HUES6 (cell line): ENCODE measurements at regions not wholly inside any gene's neighbourhood (a gene's known extent, or its start where the extent isn't known, plus 50 kb on each side); places are given as distances from the start of the nearest gene placed in this dataset.
"Not testable (repeated sequence)": the region's sequence is repeated elsewhere in the genome, so short reads cannot be mapped to it uniquely, and the experiment has no call there.

Source experiments
- H3K27ac ChIP-seq: 2 replicates; pipeline ENCODE4 v1.7.0; 2013; ENCODE audit warnings: low read depth, mild to moderate bottlenecking, low read length, inconsistent platforms
- H3K27me3 ChIP-seq: 2 replicates; pipeline ENCODE4 v1.6.1; 2013; ENCODE audit warnings: low read length; ENCODE audit not compliant: control insufficient read depth, insufficient read depth
- H3K36me3 ChIP-seq: 2 replicates; pipeline ENCODE4 v1.6.1; 2013; ENCODE audit warnings: low read length; ENCODE audit not compliant: control insufficient read depth, insufficient read depth
- H3K4me1 ChIP-seq: 2 replicates; pipeline ENCODE4 v1.6.1; 2013; ENCODE audit warnings: low read length; ENCODE audit not compliant: control insufficient read depth, insufficient read depth
- H3K4me3 ChIP-seq: 2 replicates; pipeline ENCODE4 v1.5.1; 2013; ENCODE audit warnings: low read depth, low read length
- H3K9ac ChIP-seq: one replicate; pipeline ENCODE4 v1.6.1; 2013; ENCODE audit warnings: mild to moderate bottlenecking, low read length
- H3K9me3 ChIP-seq: 2 replicates; pipeline ENCODE4 v1.6.1; 2013; ENCODE audit warnings: low read depth, low read length; ENCODE audit not compliant: control insufficient read depth, insufficient read depth

DNA sequence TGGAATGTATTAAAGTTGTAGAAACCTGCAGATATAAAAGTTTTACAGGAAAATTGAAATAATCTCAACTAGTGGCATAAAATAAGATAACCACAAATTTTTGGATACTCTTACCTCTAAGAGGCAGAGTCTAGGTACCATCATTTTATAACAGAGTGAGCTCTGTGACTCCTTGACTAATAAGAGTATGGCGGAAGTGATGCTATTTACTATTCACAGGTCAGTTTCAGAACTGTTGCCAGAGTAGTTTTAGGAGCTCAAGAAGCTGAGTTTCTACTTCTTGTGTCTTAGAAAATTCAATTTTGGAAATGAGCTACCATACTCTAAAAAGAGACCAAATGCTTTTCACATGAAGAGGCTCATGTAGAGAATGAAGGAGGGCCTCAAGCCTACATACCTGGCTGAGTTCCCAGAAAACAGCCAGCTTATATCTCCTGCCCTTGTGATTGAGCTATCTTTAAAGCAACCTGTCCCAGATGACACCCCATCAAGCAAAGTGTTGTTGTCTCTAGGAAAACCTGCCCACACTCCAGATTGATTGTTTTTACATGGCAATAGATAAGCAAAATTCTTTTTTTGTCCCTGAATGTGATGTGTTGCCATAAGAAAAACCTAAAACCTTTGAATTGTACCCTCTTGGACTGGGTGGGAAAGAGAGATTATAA lies 712.8 kb upstream of the CNTN5 start:
- Histone ChIP-seq H3K27me3 (no peaks in the 10 kb centered on the region), H3K4me3 (no peak overlapping the region), H3K9me3 (no peaks in the 10 kb centered on the region), H3K4me1 (no peaks in the 10 kb centered on the region), H3K27ac (no peak overlapping the region), H3K9ac (no peak overlapping the region), H3K36me3 (no peaks in the 10 kb centered on the region)

GRCh38 chr11:98330306-98330705 lies 690.4 kb upstream of the CNTN5 start:
- H3K27me3 ChIP-seq, H3K36me3 ChIP-seq, H3K9me3 ChIP-seq, H3K4me1 ChIP-seq, H3K4me3 ChIP-seq, H3K27ac ChIP-seq, H3K9ac ChIP-seq: not testable (repeated sequence)

GRCh38 chr11:98358551-98358950 lies 662.2 kb upstream of the CNTN5 start:
- Histone ChIP-seq H3K27me3 (no peaks in the 10 kb centered on the region), H3K9ac (no peak overlapping the region), H3K36me3 (no peaks in the 10 kb centered on the region), H3K4me1 (no peaks in the 10 kb centered on the region), H3K9me3 (no peaks in the 10 kb centered on the region; the same call in 1 of the 2 replicates), H3K27ac (no peak overlapping the region), H3K4me3 (no peak overlapping the region)

DNA sequence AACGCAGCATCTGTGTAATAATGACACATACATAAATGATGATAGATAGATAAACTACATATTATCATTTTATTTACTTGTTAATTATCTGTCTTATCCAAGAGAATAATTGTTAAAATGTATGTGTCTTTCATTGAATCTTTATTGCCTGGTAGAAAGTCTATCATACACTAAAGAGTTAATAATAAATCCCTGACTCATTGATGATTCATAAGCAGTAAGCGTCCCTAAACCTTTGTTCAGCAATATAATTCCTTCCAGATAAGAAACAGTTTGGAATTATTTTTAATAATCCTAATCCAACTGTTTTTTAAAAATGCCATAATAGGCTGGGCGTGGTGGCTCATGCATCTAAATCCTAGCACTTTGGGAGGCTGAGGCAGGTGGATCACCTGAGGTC lies 655.6 kb upstream of the CNTN5 start:
- Histone ChIP-seq H3K9ac (no peak overlapping the region), H3K4me1 (no peaks in the 10 kb centered on the region), H3K9me3 (no peaks in the 10 kb centered on the region), H3K27me3 (no peaks in the 10 kb centered on the region), H3K4me3 (no peak overlapping the region), H3K36me3 (no peaks in the 10 kb centered on the region), H3K27ac (no peak overlapping the region)

DNA sequence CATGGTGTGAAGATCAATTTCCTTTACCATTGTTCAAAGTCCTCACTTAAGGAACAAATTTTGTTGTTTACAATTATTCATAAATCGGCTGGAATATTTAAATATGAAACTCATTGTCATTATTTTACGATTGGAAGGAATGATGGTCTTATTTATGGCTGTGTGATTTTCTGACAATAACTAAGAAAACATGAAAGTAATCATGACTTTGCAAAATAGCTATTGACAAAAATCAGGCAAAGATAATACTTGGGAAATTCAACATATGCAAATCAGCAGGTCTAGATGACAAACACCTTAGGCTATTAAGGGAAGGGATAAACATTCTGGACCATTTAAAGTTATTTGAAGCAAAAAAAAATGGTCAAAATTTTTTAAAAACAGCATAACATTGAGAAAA lies 654.8 kb upstream of the CNTN5 start:
- no peaks in the 10 kb centered on the region for H3K27me3 ChIP-seq
- no peak overlapping the region for H3K9ac ChIP-seq
- no peak overlapping the region for H3K27ac ChIP-seq
- H3K4me1 ChIP-seq, result no peaks in the 10 kb centered on the region
- no peaks in the 10 kb centered on the region for H3K9me3 ChIP-seq
- no peaks in the 10 kb centered on the region for H3K36me3 ChIP-seq
- H3K4me3 ChIP-seq, result no peak overlapping the region

- Histone ChIP-seq H3K36me3 (no peaks in the 10 kb centered on the region), H3K27ac (no peak overlapping the region), H3K4me3 (no peak overlapping the region), H3K9ac (no peak overlapping the region), H3K4me1 (no peaks in the 10 kb centered on the region), H3K9me3 (no peaks in the 10 kb centered on the region), H3K27me3 (no peaks in the 10 kb centered on the region)
These were observed 630.4 kb upstream of the CNTN5 start for GRCh38 chr11:98390391-98390790.

- not testable (repeated sequence) for H3K9ac ChIP-seq
These were observed 626.2 kb upstream of the CNTN5 start for GRCh38 chr11:98394500-98394899.

GRCh38 chr11:98398508-98398907 lies 622.2 kb upstream of the CNTN5 start:
- Histone ChIP-seq H3K4me3 (no peak overlapping the region), H3K27me3 (no peaks in the 10 kb centered on the region), H3K4me1 (no peaks in the 10 kb centered on the region), H3K9ac (no peak overlapping the region), H3K9me3 (no peaks in the 10 kb centered on the region), H3K27ac (no peak overlapping the region), H3K36me3 (no peaks in the 10 kb centered on the region)

More at GRCh38 chr11:98394500-98394899, 626.2 kb upstream of the CNTN5 start:
- H3K9me3 ChIP-seq, H3K4me1 ChIP-seq, H3K27ac ChIP-seq, H3K4me3 ChIP-seq, H3K36me3 ChIP-seq, H3K27me3 ChIP-seq: not testable (repeated sequence)

- Histone ChIP-seq H3K4me3 (no peak overlapping the region), H3K9ac (no peak overlapping the region), H3K27ac (no peak overlapping the region), H3K27me3 (no peaks in the 10 kb centered on the region), H3K36me3 (no peaks in the 10 kb centered on the region), H3K9me3 (no peaks in the 10 kb centered on the region), H3K4me1 (no peaks in the 10 kb centered on the region)
These were observed 611.7 kb upstream of the CNTN5 start for GRCh38 chr11:98409069-98409468.

GRCh38 chr11:98411777-98412176 lies 609.0 kb upstream of the CNTN5 start:
- H3K27me3 ChIP-seq, result no peaks in the 10 kb centered on the region
- no peak overlapping the region for H3K9ac ChIP-seq
- no peak overlapping the region for H3K27ac ChIP-seq
- no peaks in the 10 kb centered on the region for H3K36me3 ChIP-seq
- H3K9me3 ChIP-seq, result no peaks in the 10 kb centered on the region
- H3K4me1 ChIP-seq, result no peaks in the 10 kb centered on the region
- no peak overlapping the region for H3K4me3 ChIP-seq

GRCh38 chr11:98417256-98417755 lies 603.4 kb upstream of the CNTN5 start:
- no peak overlapping the region for H3K4me3 ChIP-seq
- H3K27me3 ChIP-seq, result no peaks in the 10 kb centered on the region
- H3K9ac ChIP-seq, result no peak overlapping the region
- H3K27ac ChIP-seq, result no peak overlapping the region
- H3K4me1 ChIP-seq, result no peaks in the 10 kb centered on the region
- peaks cover 4% of the 10 kb centered on the region; the same call in 1 of the 2 replicates for H3K9me3 ChIP-seq
- H3K36me3 ChIP-seq, result no peaks in the 10 kb centered on the region
